ENCODE measurements at regions not wholly inside any gene's neighbourhood (a gene's known extent, or its start where the extent isn't known, plus 50 kb on each side); places are given as distances from the start of the nearest gene placed in this dataset.

DNA sequence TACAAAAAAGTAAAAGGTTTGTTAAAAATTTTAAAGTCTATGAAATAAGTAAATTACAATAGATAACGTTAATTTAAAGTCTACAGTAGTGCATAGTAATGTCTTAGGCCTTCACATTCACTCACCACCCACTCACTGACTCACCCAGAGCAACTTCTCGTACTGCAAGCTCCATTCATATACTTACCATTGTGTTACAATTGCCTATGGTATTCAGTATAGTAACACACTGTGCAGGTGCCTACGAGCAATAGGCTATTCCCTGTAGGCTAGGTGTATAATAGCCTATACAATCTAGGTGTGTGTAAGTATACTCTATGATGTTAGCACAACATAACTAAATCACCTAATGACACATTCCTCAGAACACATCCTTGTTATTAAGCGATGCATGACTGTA lies 435.3 kb upstream of the TMTC1 start (continued):
- TF ChIP-seq ZNF792 (tag by site-specific recombination; IDR thresholded peaks at IDR 0.05) = no peak

DNA sequence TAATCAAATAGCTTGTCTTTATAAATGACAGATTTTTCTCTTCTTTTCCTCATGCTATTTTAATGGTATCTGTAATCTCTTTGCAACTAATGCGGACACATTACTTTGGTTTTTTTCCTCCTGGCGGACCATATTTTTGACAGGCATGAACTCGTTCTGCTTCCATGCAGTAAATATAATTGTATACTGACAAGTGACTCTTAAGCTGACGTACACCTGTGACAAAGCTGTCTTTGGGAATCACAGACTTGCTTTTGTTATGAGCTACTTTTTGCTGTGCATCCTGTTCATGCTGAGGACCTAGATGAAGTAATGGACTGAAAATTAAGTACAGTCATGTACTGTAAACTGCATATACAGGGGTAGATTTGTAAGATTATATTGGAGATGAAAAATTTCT lies 434.3 kb upstream of the TMTC1 start:
- no peaks in the 10 kb centered on the region for H3K36me3 ChIP-seq (ENCODE audit: control insufficient read depth in 2 of 2, insufficient read depth in 1 of 2, low read length in 2 of 2)
- H3K27ac ChIP-seq (ENCODE audit: extremely low read depth, low read depth, low read length) = no peak overlapping the region
- no peak overlapping the region for H3K4me3 ChIP-seq (ENCODE audit: low read depth, low read length)
- TF ChIP-seq SCRT2 (tag by site-specific recombination; IDR thresholded peaks at IDR 0.05) (no peak), ZNF335 (tag by site-specific recombination; conservative IDR thresholded peaks at IDR 0.05) (no peak), TCF7L2 (IDR thresholded peaks at IDR 0.05; ENCODE audit: borderline replicate concordance, low read depth, low read length) (no peak), ZBTB17 (tag by site-specific recombination; IDR thresholded peaks at IDR 0.05) (no peak), HOXD13 (CRISPR knock-in tag; IDR thresholded peaks at IDR 0.05; ENCODE audit: borderline replicate concordance) (no peak), ZNF350 (tag by site-specific recombination; IDR thresholded peaks at IDR 0.05) (no peak), SETDB1 (IDR thresholded peaks at IDR 0.05; ENCODE audit: insufficient read length, low read length) (no peak), ZNF311 (tag by site-specific recombination; IDR thresholded peaks at IDR 0.05; ENCODE audit: borderline replicate concordance) (no peak), ZNF530 (tag by site-specific recombination; IDR thresholded peaks at IDR 0.05; ENCODE audit: low read depth) (no peak), ZNF558 (tag by site-specific recombination; IDR thresholded peaks at IDR 0.05) (no peak), RBAK (tag by site-specific recombination; IDR thresholded peaks at IDR 0.05) (no peak), ZBTB21 (tag by site-specific recombination; IDR thresholded peaks at IDR 0.05) (no peak), ZNF366 (tag by site-specific recombination; conservative IDR thresholded peaks at IDR 0.05) (no peak)
- TF ChIP-seq, protein P1, sequence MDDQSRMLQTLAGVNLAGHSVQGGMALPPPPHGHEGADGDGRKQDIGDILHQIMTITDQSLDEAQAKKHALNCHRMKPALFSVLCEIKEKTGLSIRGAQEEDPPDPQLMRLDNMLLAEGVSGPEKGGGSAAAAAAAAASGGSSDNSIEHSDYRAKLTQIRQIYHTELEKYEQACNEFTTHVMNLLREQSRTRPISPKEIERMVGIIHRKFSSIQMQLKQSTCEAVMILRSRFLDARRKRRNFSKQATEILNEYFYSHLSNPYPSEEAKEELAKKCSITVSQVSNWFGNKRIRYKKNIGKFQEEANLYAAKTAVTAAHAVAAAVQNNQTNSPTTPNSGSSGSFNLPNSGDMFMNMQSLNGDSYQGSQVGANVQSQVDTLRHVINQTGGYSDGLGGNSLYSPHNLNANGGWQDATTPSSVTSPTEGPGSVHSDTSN (CRISPR knock-in tag; IDR thresholded peaks at IDR 0.05) = no peak
- TF ChIP-seq, protein P2, sequence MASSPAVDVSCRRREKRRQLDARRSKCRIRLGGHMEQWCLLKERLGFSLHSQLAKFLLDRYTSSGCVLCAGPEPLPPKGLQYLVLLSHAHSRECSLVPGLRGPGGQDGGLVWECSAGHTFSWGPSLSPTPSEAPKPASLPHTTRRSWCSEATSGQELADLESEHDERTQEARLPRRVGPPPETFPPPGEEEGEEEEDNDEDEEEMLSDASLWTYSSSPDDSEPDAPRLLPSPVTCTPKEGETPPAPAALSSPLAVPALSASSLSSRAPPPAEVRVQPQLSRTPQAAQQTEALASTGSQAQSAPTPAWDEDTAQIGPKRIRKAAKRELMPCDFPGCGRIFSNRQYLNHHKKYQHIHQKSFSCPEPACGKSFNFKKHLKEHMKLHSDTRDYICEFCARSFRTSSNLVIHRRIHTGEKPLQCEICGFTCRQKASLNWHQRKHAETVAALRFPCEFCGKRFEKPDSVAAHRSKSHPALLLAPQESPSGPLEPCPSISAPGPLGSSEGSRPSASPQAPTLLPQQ (tag by site-specific recombination; IDR thresholded peaks at IDR 0.05) = no peak
- TF ChIP-seq, protein P3, sequence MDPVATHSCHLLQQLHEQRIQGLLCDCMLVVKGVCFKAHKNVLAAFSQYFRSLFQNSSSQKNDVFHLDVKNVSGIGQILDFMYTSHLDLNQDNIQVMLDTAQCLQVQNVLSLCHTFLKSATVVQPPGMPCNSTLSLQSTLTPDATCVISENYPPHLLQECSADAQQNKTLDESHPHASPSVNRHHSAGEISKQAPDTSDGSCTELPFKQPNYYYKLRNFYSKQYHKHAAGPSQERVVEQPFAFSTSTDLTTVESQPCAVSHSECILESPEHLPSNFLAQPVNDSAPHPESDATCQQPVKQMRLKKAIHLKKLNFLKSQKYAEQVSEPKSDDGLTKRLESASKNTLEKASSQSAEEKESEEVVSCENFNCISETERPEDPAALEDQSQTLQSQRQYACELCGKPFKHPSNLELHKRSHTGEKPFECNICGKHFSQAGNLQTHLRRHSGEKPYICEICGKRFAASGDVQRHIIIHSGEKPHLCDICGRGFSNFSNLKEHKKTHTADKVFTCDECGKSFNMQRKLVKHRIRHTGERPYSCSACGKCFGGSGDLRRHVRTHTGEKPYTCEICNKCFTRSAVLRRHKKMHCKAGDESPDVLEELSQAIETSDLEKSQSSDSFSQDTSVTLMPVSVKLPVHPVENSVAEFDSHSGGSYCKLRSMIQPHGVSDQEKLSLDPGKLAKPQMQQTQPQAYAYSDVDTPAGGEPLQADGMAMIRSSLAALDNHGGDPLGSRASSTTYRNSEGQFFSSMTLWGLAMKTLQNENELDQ (tag by site-specific recombination; IDR thresholded peaks at IDR 0.05; ENCODE audit: low read depth) = no peak
- no peaks in the 10 kb centered on the region for H3K4me1 ChIP-seq (ENCODE audit: control insufficient read depth, insufficient read depth, low read length)
- CTCF ChIA-PET = no interaction called here
- POLR2A ChIA-PET = no interaction called here
- no peaks in the 10 kb centered on the region for H3K9me3 ChIP-seq (ENCODE audit: control insufficient read depth, insufficient read depth, low read depth, low read length)

DNA sequence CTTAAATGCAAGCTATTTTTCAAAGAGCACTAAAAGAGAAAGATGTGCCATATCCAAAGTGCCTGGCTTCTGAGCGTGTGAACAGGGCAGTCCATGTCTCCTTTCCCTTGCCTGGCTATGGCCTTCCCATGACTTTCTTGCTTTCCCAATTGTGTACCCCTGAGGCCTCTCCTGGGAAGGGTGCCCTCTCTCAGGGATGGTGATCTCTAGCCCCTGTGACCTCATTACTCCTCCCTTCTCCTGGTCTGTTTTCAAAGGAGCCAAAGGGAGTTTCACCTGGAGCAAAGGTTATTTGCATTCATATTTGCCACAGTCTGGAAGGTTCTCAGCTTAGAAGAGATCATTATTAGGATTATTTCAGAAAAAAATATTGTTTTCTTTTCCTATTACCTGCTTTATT lies 429.4 kb upstream of the TMTC1 start:
- ChIA-PET POLR2A (no interaction called here), CTCF (no interaction called here)
- Histone ChIP-seq H3K27ac (ENCODE audit: extremely low read depth, low read depth, low read length) (no peak overlapping the region), H3K4me1 (ENCODE audit: control insufficient read depth, insufficient read depth, low read length) (no peaks in the 10 kb centered on the region), H3K9me3 (ENCODE audit: control insufficient read depth, insufficient read depth, low read depth, low read length) (no peaks in the 10 kb centered on the region), H3K36me3 (ENCODE audit: control insufficient read depth in 2 of 2, insufficient read depth in 1 of 2, low read length in 2 of 2) (no peaks in the 10 kb centered on the region), H3K4me3 (ENCODE audit: low read depth, low read length) (no peak overlapping the region)
- TF ChIP-seq ZNF658 (tag by site-specific recombination; IDR thresholded peaks at IDR 0.05) (no peak), ZNF426 (tag by site-specific recombination; IDR thresholded peaks at IDR 0.05) (no peak), ZNF394 (tag by site-specific recombination; IDR thresholded peaks at IDR 0.05; ENCODE audit: borderline replicate concordance) (no peak), ZNF48 (tag by site-specific recombination; IDR thresholded peaks at IDR 0.05) (no peak), ZNF239 (tag by site-specific recombination; IDR thresholded peaks at IDR 0.05) (no peak), ZNF76 (tag by site-specific recombination; IDR thresholded peaks at IDR 0.05; ENCODE audit: borderline replicate concordance, low read depth) (no peak), ZNF133 (tag by site-specific recombination; IDR thresholded peaks at IDR 0.05) (no peak), ZBTB7A (tag by site-specific recombination; IDR thresholded peaks at IDR 0.05; ENCODE audit: low read depth) (no peak)
- TF ChIP-seq, protein P4, sequence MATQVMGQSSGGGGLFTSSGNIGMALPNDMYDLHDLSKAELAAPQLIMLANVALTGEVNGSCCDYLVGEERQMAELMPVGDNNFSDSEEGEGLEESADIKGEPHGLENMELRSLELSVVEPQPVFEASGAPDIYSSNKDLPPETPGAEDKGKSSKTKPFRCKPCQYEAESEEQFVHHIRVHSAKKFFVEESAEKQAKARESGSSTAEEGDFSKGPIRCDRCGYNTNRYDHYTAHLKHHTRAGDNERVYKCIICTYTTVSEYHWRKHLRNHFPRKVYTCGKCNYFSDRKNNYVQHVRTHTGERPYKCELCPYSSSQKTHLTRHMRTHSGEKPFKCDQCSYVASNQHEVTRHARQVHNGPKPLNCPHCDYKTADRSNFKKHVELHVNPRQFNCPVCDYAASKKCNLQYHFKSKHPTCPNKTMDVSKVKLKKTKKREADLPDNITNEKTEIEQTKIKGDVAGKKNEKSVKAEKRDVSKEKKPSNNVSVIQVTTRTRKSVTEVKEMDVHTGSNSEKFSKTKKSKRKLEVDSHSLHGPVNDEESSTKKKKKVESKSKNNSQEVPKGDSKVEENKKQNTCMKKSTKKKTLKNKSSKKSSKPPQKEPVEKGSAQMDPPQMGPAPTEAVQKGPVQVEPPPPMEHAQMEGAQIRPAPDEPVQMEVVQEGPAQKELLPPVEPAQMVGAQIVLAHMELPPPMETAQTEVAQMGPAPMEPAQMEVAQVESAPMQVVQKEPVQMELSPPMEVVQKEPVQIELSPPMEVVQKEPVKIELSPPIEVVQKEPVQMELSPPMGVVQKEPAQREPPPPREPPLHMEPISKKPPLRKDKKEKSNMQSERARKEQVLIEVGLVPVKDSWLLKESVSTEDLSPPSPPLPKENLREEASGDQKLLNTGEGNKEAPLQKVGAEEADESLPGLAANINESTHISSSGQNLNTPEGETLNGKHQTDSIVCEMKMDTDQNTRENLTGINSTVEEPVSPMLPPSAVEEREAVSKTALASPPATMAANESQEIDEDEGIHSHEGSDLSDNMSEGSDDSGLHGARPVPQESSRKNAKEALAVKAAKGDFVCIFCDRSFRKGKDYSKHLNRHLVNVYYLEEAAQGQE (tag by site-specific recombination; IDR thresholded peaks at IDR 0.05) = no peak
- TF ChIP-seq, protein P5, sequence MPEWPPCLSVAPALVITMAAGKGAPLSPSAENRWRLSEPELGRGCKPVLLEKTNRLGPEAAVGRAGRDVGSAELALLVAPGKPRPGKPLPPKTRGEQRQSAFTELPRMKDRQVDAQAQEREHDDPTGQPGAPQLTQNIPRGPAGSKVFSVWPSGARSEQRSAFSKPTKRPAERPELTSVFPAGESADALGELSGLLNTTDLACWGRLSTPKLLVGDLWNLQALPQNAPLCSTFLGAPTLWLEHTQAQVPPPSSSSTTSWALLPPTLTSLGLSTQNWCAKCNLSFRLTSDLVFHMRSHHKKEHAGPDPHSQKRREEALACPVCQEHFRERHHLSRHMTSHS (tag by site-specific recombination; IDR thresholded peaks at IDR 0.05) = no peak

All from HEK293 (cell line).